Activated CD8-positive, alpha-beta T cell treated with anti-CD3 and anti-CD28 coated beads for 36 hours (primary cell): ENCODE measurements at regions not wholly inside any gene's neighbourhood (a gene's known extent, or its start where the extent isn't known, plus 50 kb on each side); places are given as distances from the start of the nearest gene placed in this dataset.

Experiments used
- ATAC-seq: fragments of 200-7000 bp; cut with Tn5 transposase; one replicate; pipeline ENCODE4 v1.10.0; 2021; ENCODE audit warnings: mild to moderate bottlenecking, moderate library complexity
- CTCF ChIA-PET: fragments of 350-600 bp; sonication (Branson Sonifier 250); formaldehyde crosslinking; loops from one replicate; lab custom pipeline; 2021; ENCODE audit warnings: antibody characterized with exemption; lab: Charles Lee
- POLR2A ChIA-PET: fragments of 350-600 bp; sonication (Branson Sonifier 250); formaldehyde crosslinking; loops from one replicate; lab custom pipeline; 2021; ENCODE audit warnings: antibody characterized with exemption; lab: Charles Lee
- DNase-seq: peaks from one replicate; pipeline ENCODE4 v3.0.0-alpha.2; 2020
- H3K27ac Mint-ChIP-seq: one replicate; pipeline ENCODE4 v1.8.0; 2021; ENCODE audit warnings: mild to moderate bottlenecking, mixed read lengths
- H3K27me3 Mint-ChIP-seq: one replicate; pipeline ENCODE4 v1.8.0; 2021; ENCODE audit warnings: mixed read lengths
- H3K36me3 Mint-ChIP-seq: one replicate; pipeline ENCODE4 v1.8.0; 2021; ENCODE audit warnings: low read depth, mixed read lengths
- H3K4me1 Mint-ChIP-seq: one replicate; pipeline ENCODE4 v1.8.0; 2021; ENCODE audit warnings: low read depth, mixed read lengths
- H3K4me3 Mint-ChIP-seq: one replicate; pipeline ENCODE4 v1.8.0; 2021; ENCODE audit warnings: mild to moderate bottlenecking, moderate library complexity, mixed read lengths
- H3K9me3 Mint-ChIP-seq: one replicate; pipeline ENCODE4 v1.8.0; 2021; ENCODE audit warnings: mixed read lengths
- intact Hi-C: fragments of 100-400 bp; cut with micrococcal nuclease; formaldehyde crosslinking; loops from one replicate; pipeline ENCODE4 v1.10.0; 2022
- TF ChIP-seq, protein P1 (sequence below): fragments of 200-600 bp; IDR thresholded peaks from one replicate; pipeline ENCODE4 v1.8.0; 2022; ENCODE audit warnings: antibody characterized with exemption, mild to moderate bottlenecking

DNA sequence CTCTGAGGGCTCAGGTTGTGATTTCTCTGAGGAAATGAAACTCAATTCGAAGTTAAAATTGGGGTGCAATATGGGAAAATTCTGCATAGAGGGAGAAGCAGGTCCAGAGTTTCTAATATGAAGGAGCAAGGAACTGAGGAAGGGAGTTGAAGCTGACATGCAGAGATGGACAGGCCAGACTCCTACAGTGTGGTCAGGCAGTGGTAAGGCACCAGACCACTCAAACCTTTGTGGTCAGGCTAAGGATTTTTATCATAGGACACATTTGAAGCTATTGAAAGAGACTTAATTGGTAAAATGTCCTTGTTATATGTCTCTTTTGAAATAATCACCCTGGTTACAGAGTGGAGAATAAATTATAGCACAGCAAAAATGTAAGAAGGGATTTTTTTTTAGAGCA is 1074.8 kb upstream of the CDH2 start:
- no peaks in the 10 kb centered on the region for H3K4me1 Mint-ChIP-seq
- H3K9me3 Mint-ChIP-seq: peaks cover 16% of the 10 kb centered on the region
- ATAC-seq (no peak), DNase-seq (no peak)
- no peaks in the 10 kb centered on the region for H3K36me3 Mint-ChIP-seq
- TF ChIP-seq, protein P1, sequence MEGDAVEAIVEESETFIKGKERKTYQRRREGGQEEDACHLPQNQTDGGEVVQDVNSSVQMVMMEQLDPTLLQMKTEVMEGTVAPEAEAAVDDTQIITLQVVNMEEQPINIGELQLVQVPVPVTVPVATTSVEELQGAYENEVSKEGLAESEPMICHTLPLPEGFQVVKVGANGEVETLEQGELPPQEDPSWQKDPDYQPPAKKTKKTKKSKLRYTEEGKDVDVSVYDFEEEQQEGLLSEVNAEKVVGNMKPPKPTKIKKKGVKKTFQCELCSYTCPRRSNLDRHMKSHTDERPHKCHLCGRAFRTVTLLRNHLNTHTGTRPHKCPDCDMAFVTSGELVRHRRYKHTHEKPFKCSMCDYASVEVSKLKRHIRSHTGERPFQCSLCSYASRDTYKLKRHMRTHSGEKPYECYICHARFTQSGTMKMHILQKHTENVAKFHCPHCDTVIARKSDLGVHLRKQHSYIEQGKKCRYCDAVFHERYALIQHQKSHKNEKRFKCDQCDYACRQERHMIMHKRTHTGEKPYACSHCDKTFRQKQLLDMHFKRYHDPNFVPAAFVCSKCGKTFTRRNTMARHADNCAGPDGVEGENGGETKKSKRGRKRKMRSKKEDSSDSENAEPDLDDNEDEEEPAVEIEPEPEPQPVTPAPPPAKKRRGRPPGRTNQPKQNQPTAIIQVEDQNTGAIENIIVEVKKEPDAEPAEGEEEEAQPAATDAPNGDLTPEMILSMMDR: no peak
- CTCF ChIA-PET: no interaction called here
- no peak overlapping the region for H3K27ac Mint-ChIP-seq
- H3K27me3 Mint-ChIP-seq: no peaks in the 10 kb centered on the region
- POLR2A ChIA-PET: no interaction called here
- H3K4me3 Mint-ChIP-seq: no peak overlapping the region
- intact Hi-C loops: no loop called here

DNA sequence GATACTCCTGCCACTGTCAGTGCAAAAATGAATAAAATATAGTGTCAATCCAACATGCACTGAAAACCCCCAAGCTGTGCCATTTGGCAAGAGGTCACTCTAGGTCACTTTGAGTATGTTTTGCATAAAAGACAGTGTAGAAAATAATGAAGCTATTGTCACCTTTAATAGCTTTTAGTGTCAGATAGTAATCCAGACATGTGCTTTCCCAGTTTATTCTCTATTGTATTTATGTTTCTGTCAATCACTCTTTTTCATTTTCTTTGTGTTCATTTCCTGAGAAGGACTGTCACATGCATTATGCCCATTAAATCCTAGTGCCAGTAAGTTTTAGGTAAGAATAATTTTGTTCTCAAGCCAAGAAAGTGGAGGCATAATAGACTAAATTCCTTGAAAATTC is 1073.9 kb upstream of the CDH2 start:
- intact Hi-C loops: no loop called here
- no peak overlapping the region for H3K4me3 Mint-ChIP-seq

DNA sequence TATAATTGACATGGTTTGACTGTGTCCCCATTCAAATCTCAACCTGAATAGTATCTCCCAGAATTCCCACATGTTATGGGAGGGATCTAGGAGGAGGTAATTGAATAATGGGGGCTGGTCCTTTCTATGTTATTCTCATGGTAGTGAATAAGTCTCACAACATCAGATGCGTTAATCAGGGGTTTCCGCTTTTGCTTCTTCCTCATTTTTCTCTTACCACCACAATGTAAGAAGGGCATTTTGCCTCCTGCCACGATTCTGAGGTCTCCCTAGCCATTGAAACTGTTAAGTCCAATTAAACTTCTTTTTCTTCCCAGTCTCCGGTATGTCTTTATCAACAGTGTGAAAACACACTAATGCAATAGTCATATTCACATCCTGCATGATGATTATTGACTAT is 1073.3 kb upstream of the CDH2 start:
- Mint-ChIP-seq H3K4me1 (no peaks in the 10 kb centered on the region), H3K36me3 (no peaks in the 10 kb centered on the region), H3K27me3 (no peaks in the 10 kb centered on the region), H3K9me3 (peaks cover 20% of the 10 kb centered on the region), H3K27ac (no peak overlapping the region), H3K4me3 (no peak overlapping the region)
- DNase-seq: no peak
- intact Hi-C loops: no loop called here
- POLR2A ChIA-PET: no interaction called here
- no peak for ATAC-seq
- TF ChIP-seq, protein P1: no peak
- CTCF ChIA-PET: no interaction called here

More for the DNA sequence above, 1073.9 kb upstream of the CDH2 start:
- H3K27ac Mint-ChIP-seq: no peak overlapping the region
- no peaks in the 10 kb centered on the region for H3K36me3 Mint-ChIP-seq
- ChIA-PET POLR2A (no interaction called here), CTCF (no interaction called here)
- no peak for ATAC-seq
- no peak for DNase-seq
- TF ChIP-seq, protein P1: no peak
- H3K27me3 Mint-ChIP-seq: no peaks in the 10 kb centered on the region
- peaks cover 19% of the 10 kb centered on the region for H3K9me3 Mint-ChIP-seq
- no peaks in the 10 kb centered on the region for H3K4me1 Mint-ChIP-seq

DNA sequence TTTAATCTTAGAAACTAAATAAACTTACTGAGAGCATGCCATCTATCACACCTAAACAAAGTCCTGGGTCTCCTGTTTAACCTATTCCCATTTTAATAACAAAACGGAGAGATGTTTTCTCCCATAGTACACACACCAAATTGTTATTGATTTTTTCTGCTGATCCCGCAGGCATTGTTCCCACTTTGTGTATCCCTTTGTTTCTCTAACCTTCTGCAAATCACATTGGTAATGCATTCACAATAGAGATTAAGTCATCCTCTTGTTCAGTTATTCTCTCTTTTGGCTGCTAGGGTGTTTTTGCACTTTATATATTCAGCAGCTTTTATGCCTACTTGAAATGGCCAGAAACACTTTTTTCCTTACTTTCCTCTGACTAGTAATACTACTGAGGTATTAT is 1071.9 kb upstream of the CDH2 start:
- ChIA-PET CTCF (no interaction called here), POLR2A (no interaction called here)
- TF ChIP-seq, protein P1: no peak
- intact Hi-C loops: no loop called here
- ATAC-seq (no peak), DNase-seq (no peak)
- no peaks in the 10 kb centered on the region for H3K36me3 Mint-ChIP-seq
- H3K27me3 Mint-ChIP-seq: no peaks in the 10 kb centered on the region
- peaks cover 20% of the 10 kb centered on the region for H3K9me3 Mint-ChIP-seq
- H3K4me3 Mint-ChIP-seq: no peak overlapping the region
- H3K4me1 Mint-ChIP-seq: no peaks in the 10 kb centered on the region
- H3K27ac Mint-ChIP-seq: no peak overlapping the region

DNA sequence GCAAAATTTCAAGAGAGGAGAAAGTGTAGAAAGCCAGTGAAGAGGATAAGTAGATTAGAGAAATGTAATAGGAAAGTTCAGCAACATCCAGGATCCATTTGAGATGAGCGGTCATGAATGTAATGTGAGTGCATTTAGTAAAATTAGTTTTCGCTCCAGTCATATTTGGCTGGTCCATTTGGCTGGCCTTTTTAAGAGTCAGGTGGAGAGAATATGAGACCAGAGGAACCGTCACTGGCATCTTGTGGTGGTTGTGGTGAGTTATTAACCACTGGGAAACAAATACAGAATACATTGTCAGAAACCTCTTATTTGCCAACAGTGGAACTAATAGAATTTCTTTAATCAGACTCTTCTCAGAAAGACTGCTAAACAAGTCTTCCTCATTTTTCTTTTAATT is 1064.3 kb upstream of the CDH2 start:
- TF ChIP-seq, protein P1: no peak
- intact Hi-C loops: no loop called here
- POLR2A ChIA-PET: no interaction called here
- CTCF ChIA-PET: no interaction called here
- H3K27me3 Mint-ChIP-seq: no peaks in the 10 kb centered on the region
- H3K4me1 Mint-ChIP-seq: no peaks in the 10 kb centered on the region
- DNase-seq (no peak), ATAC-seq (no peak)
- no peaks in the 10 kb centered on the region for H3K36me3 Mint-ChIP-seq
- H3K27ac Mint-ChIP-seq: no peak overlapping the region
- no peak overlapping the region for H3K4me3 Mint-ChIP-seq
- peaks cover 8% of the 10 kb centered on the region for H3K9me3 Mint-ChIP-seq
